Activated naive CD4-positive, alpha-beta T cell treated with anti-CD3 and anti-CD28 coated beads, Interleukin-2, amount 50 U/mL, for 24 hours (primary cell): ENCODE measurements at regions not wholly inside any gene's neighbourhood (a gene's known extent, or its start where the extent isn't known, plus 50 kb on each side); places are given as distances from the start of the nearest gene placed in this dataset.
"Not testable (repeated sequence)": the region's sequence is repeated elsewhere in the genome, so short reads cannot be mapped to it uniquely, and the experiment has no call there.

ENCODE experiments used
- H3K27ac Mint-ChIP-seq: one replicate; pipeline ENCODE4 v1.8.0; 2021; ENCODE audit warnings: mild to moderate bottlenecking, mixed read lengths
- H3K27me3 Mint-ChIP-seq: one replicate; pipeline ENCODE4 v1.8.0; 2021; ENCODE audit warnings: mixed read lengths
- H3K36me3 Mint-ChIP-seq: one replicate; pipeline ENCODE4 v1.8.0; 2021; ENCODE audit warnings: mixed read lengths
- H3K4me1 Mint-ChIP-seq: one replicate; pipeline ENCODE4 v1.8.0; 2021; ENCODE audit warnings: mixed read lengths
- H3K4me3 Mint-ChIP-seq: one replicate; pipeline ENCODE4 v1.8.0; 2021; ENCODE audit warnings: mild to moderate bottlenecking, mixed read lengths
- H3K9me3 Mint-ChIP-seq: one replicate; pipeline ENCODE4 v1.8.0; 2021; ENCODE audit warnings: mixed read lengths

DNA sequence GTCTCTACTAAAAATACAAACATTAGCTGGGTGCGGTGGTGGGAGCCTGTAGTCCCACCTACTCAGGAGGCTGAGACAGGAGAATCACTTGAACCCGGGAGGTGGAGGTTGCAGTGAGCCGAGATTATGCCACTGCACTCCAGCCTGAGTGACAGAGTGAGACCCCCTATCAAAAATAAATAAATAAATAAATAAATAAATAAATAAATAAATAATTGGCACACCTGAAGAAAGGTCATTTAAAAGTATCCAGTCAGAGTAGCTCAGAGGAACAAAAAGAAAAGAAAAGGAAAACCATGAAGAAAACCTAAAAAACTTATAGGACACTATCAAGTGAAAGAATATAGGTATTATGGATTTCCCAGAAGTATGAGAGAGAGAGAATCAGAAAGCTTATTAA is 330.1 kb upstream of the AR start:
- H3K27me3 Mint-ChIP-seq, H3K27ac Mint-ChIP-seq, H3K9me3 Mint-ChIP-seq, H3K4me1 Mint-ChIP-seq, H3K4me3 Mint-ChIP-seq, H3K36me3 Mint-ChIP-seq: not testable (repeated sequence)

- Mint-ChIP-seq H3K4me1 (no peaks in the 10 kb centered on the region), H3K9me3 (no peaks in the 10 kb centered on the region), H3K36me3 (no peaks in the 10 kb centered on the region), H3K27ac (no peak overlapping the region), H3K4me3 (no peak overlapping the region), H3K27me3 (no peaks in the 10 kb centered on the region)
Observed at GRCh38 chrX:67207912-67208311, 335.9 kb upstream of the AR start.

DNA sequence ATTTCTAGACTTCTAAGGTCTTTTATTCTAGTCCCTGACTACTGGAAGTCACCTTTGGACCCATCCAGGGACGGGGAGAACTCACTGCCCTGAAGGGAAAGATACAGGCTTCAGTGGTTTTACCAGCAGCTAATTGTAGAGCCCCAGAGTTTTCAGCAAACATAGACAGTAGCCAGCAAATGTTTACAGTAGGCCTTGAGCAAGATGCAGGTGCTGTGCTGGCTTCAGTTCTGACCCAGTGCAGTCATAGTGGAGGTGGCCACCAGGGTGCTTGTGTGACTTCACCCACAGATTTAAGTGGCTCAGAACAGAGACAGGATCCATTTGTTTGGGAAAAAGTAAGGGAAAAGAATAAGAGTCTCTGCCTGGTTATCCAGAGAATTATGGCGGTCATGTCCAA is 384.4 kb upstream of the AR start:
- H3K27ac Mint-ChIP-seq, result no peak overlapping the region
- H3K4me3 Mint-ChIP-seq, result no peak overlapping the region
- H3K4me1 Mint-ChIP-seq, result no peaks in the 10 kb centered on the region
- no peaks in the 10 kb centered on the region for H3K36me3 Mint-ChIP-seq
- H3K9me3 Mint-ChIP-seq, result peaks cover 4% of the 10 kb centered on the region
- no peaks in the 10 kb centered on the region for H3K27me3 Mint-ChIP-seq

DNA sequence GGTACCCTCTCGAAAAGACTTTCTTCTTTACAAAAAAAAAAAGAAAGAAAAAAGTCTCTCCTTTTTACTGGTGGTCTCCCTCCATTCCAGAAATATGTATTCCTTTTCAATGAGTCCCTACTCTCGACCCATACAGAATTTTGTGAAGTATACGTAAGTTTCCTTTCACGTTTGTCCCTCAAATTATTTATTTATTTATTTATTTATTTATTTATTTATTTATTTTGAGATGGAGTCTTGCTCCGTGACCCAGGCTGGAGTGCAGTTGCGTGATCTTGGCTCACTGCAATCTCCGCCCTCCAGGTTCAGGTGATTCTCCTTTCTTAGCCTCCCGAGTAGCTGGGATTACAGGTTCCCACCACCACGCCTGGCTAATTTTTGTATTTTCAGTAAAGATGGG is 429.2 kb upstream of the AR start:
- Mint-ChIP-seq H3K36me3 (no peaks in the 10 kb centered on the region), H3K27ac (no peak overlapping the region), H3K4me1 (no peaks in the 10 kb centered on the region), H3K27me3 (no peaks in the 10 kb centered on the region), H3K9me3 (no peaks in the 10 kb centered on the region), H3K4me3 (no peak overlapping the region)

DNA sequence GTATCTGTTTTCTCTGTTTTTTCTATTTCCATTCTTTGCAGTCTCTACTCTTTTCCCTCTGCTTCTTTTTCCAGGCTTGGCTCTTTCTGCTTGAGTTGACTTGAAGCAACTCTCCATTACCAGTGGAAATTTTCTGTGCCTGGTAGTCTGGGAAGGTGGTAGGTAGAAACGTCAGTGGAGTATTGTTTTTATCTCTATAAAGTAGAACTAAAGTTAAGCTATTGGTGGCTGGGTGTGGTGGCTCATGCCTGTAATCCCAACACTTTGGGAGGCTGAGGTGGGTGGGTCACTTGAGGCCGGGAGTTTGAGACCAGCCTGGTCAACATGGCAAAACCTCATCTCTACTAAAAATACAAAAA is 438.1 kb upstream of the AR start:
- H3K36me3 Mint-ChIP-seq, result no peaks in the 10 kb centered on the region
- no peak overlapping the region for H3K4me3 Mint-ChIP-seq
- H3K27ac Mint-ChIP-seq, result no peak overlapping the region
- no peaks in the 10 kb centered on the region for H3K4me1 Mint-ChIP-seq
- no peaks in the 10 kb centered on the region for H3K9me3 Mint-ChIP-seq
- no peaks in the 10 kb centered on the region for H3K27me3 Mint-ChIP-seq

DNA sequence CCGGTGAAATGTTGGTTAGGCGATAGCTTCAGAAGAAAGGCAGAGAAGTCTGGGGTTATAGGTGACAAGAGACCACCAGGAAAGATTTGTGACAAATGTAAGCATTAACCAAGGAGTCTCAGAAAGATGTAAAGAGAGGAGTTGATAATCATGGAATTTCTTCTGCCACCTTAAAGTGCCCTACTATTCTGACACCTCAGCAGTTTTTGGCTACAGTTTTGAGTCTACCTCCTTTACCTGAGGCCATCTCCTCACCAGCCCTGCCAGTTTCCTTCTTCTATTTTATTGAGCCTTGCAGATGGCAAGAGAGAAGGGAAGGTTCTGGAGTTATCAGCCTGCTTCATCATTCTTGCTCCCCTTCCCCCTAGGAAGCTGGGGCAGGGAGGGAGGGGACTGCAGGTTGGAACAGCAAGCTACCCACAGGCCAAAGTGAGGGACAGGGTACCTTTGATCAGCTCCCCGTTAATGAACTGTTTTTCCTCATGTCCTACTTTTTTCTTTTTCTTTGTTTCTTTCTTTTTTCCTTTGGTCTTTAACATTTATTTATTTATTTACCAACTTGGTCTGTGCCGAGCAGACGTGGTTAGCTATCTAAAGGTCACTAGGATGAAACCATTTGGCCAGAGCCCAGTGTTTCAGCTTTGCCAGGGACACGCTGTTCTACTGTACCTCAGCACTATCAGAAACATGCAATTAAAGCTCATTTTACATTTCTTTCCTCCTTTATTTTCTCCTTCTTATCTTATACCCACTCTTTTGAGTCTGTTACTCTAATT is 438.7 kb upstream of the AR start:
- no peaks in the 10 kb centered on the region for H3K4me1 Mint-ChIP-seq
- H3K9me3 Mint-ChIP-seq, result no peaks in the 10 kb centered on the region
- H3K36me3 Mint-ChIP-seq, result no peaks in the 10 kb centered on the region
- no peak overlapping the region for H3K27ac Mint-ChIP-seq
- no peak overlapping the region for H3K4me3 Mint-ChIP-seq
- no peaks in the 10 kb centered on the region for H3K27me3 Mint-ChIP-seq

DNA sequence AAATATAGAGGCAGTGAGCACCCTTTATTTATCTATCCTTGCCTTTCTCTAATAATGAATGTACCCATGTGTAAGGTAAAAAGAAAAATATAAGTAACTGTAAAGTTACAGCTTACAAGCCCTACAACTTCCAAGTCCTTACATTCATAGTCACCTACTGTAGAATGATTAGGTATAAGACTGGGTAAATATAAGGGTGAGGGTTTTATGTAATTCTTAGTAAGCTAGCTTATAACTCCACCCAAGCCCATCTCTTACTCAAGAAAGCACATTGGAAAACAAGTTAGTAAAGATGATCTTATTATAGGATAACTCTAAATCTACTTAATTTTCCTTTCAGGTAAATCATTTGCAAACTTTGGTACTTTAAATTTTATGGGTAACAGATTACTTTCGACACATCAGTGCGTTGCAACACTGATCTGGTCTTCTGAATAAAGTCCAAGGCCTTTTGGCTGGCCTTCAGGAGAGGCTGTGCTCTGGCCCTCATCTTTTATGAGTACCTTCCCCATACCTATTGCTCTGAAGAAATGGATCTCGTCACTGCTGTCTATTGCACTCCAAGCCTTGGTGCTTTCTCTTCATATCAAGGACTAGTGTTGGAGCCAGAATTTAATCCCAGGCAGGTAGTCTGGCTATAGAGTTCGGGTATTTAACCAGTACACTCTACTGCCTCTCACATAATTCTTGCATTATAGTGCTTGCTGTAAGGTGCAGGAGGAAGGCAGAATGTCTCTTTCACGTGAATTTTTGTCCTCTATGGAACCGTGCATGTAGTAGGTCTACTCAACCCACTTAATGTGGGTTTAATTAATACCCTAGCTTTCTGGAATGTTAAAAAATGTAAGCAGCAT is 443.6 kb upstream of the AR start:
- Mint-ChIP-seq H3K27ac (no peak overlapping the region), H3K9me3 (peaks cover 4% of the 10 kb centered on the region), H3K36me3 (no peaks in the 10 kb centered on the region), H3K27me3 (no peaks in the 10 kb centered on the region), H3K4me3 (no peak overlapping the region), H3K4me1 (no peaks in the 10 kb centered on the region)

DNA sequence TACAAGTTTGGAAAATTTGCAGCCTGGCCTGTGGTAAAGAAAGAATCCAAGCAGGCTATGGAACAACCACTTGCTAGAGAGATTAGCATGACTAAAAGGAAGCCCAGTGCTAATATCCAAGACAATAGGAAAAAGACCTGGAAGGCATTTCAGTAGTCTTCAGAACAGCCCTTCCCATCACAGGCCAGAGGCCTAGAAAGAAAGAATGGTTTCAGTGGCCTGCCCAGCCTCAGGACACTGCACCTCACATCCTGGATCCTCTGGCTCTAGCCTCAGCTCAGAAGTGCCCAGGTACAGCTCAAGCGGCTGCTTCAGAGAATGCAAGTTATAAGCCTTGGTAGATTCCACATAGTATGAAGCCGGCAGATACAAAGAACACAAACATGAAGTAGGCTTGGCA is 449.8 kb upstream of the AR start:
- Mint-ChIP-seq H3K9me3 (peaks cover 2% of the 10 kb centered on the region), H3K27ac (no peak overlapping the region), H3K4me3 (no peak overlapping the region), H3K4me1 (no peaks in the 10 kb centered on the region), H3K27me3 (no peaks in the 10 kb centered on the region), H3K36me3 (no peaks in the 10 kb centered on the region)

DNA sequence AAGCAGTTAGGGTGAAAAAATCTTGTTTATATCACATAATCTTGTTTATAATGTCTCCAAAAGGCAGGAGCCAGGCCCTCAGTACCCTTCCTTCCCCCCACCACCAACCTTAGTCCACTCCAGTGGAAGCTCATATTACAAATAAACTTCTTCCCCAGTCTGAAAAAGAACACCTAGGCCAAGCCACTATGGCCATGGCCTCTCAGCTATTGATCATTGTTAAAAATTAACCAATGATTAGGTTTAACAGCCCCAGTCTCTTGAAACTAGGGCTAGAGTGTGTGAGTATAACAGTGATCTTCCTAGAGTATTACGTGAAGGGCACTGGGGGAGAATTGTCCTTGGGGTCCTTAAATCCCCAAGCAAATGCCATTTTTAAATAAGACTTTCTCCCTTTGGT is 411.9 kb upstream of the EDA2R start:
- H3K9me3 Mint-ChIP-seq, result no peaks in the 10 kb centered on the region
- H3K4me3 Mint-ChIP-seq, result no peak overlapping the region
- H3K4me1 Mint-ChIP-seq, result no peaks in the 10 kb centered on the region
- no peaks in the 10 kb centered on the region for H3K27me3 Mint-ChIP-seq
- H3K36me3 Mint-ChIP-seq, result no peaks in the 10 kb centered on the region
- no peak overlapping the region for H3K27ac Mint-ChIP-seq

DNA sequence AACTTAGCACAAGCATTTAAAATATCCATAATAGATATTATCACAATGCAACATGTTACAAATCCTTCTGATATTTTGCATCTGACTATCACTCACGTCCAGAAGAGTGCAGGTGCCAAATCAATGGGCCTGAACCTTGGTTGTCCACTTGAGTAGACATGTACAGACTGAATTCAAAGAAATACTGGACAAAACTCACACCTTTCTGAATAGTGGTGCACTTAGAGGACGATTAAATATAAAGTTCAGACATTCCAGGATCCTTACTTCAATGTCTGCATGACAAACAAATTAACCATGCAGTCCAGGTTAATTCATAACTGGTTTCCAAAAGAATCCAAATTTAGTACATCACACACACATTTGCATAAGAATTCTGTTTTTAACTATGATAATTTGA is 406.0 kb upstream of the EDA2R start:
- Mint-ChIP-seq H3K27ac (no peak overlapping the region), H3K9me3 (no peaks in the 10 kb centered on the region), H3K4me3 (no peak overlapping the region), H3K36me3 (no peaks in the 10 kb centered on the region), H3K4me1 (no peaks in the 10 kb centered on the region), H3K27me3 (no peaks in the 10 kb centered on the region)

DNA sequence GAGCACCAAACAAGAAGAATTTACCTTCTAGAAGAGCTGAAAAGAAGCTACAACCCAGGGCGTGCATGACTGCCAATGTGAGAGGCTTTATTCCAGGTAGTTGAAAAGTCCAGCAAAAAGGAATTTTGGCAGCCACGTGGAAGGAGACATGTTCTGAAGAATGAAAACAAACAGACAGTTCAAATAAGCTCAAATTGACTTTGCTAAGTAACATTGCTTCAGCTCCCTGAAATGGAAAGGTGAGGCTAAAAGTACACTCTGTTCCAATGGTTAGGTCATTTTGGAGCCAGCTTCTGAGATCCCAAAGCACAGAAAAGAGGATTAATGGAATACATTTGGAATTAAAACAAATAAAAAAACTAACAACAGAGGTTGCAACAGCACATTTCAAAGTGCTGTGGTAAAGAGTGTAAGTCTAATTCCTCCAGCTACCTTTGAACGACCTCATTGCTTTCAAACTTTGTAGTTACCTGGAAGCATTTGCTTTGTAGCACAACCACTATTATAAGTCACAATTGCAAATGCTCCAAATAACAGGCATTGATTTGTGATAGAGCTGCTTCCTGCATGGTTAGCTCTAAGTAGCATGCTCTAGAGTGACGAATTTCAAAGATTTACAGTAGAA is 405.3 kb upstream of the EDA2R start:
- Mint-ChIP-seq H3K4me3 (no peak overlapping the region), H3K27ac (no peak overlapping the region), H3K36me3 (no peaks in the 10 kb centered on the region), H3K9me3 (no peaks in the 10 kb centered on the region), H3K27me3 (no peaks in the 10 kb centered on the region), H3K4me1 (no peaks in the 10 kb centered on the region)

GRCh38 chrX:67004451-67004850 is 365.6 kb upstream of the EDA2R start:
- Mint-ChIP-seq H3K27ac (no peak overlapping the region), H3K9me3 (no peaks in the 10 kb centered on the region), H3K4me1 (no peaks in the 10 kb centered on the region), H3K27me3 (no peaks in the 10 kb centered on the region), H3K36me3 (no peaks in the 10 kb centered on the region), H3K4me3 (no peak overlapping the region)

- H3K4me1 Mint-ChIP-seq, result no peaks in the 10 kb centered on the region
- no peak overlapping the region for H3K27ac Mint-ChIP-seq
- no peaks in the 10 kb centered on the region for H3K36me3 Mint-ChIP-seq
- no peaks in the 10 kb centered on the region for H3K27me3 Mint-ChIP-seq
- no peaks in the 10 kb centered on the region for H3K9me3 Mint-ChIP-seq
- no peak overlapping the region for H3K4me3 Mint-ChIP-seq
Observed at GRCh38 chrX:66994729-66995128, 355.9 kb upstream of the EDA2R start.

DNA sequence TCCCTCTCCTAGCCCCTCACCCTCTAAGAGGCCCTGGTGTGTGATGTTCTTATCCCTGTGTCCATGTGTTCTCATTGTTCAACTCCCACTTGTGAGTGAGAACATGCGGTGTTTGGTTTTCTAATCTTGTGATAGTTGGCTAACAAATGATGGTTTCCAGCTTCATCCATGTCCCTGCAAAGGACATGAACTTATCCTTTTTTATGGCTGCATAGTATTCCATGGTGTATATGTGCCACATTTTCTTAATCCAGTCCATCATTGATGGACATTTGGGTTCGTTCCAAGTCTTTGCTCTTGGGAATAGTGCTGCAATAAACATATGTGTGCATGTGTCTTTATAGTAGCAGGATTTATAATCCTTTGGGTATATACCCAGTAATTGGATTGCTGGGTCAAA is 353.2 kb upstream of the EDA2R start:
- H3K4me1 Mint-ChIP-seq, H3K27ac Mint-ChIP-seq, H3K36me3 Mint-ChIP-seq, H3K9me3 Mint-ChIP-seq, H3K27me3 Mint-ChIP-seq, H3K4me3 Mint-ChIP-seq: not testable (repeated sequence)

GRCh38 chrX:66988331-66988730 is 349.5 kb upstream of the EDA2R start:
- no peak overlapping the region for H3K4me3 Mint-ChIP-seq
- no peak overlapping the region for H3K27ac Mint-ChIP-seq
- no peaks in the 10 kb centered on the region for H3K27me3 Mint-ChIP-seq
- H3K9me3 Mint-ChIP-seq, result no peaks in the 10 kb centered on the region
- no peaks in the 10 kb centered on the region for H3K4me1 Mint-ChIP-seq
- H3K36me3 Mint-ChIP-seq, result no peaks in the 10 kb centered on the region

- H3K27me3 Mint-ChIP-seq, result no peaks in the 10 kb centered on the region
- no peaks in the 10 kb centered on the region for H3K36me3 Mint-ChIP-seq
- peaks cover 6% of the 10 kb centered on the region for H3K9me3 Mint-ChIP-seq
- H3K27ac Mint-ChIP-seq, result no peak overlapping the region
- H3K4me3 Mint-ChIP-seq, result no peak overlapping the region
- H3K4me1 Mint-ChIP-seq, result no peaks in the 10 kb centered on the region
Observed at GRCh38 chrX:66961665-66962064, 322.8 kb upstream of the EDA2R start.
